HPDE6-E6E7 (cell line): ENCODE measurements at regions not wholly inside any gene's neighbourhood (a gene's known extent, or its start where the extent isn't known, plus 50 kb on each side); places are given as distances from the start of the nearest gene placed in this dataset.
"Not testable (repeated sequence)": the region's sequence is repeated elsewhere in the genome, so short reads cannot be mapped to it uniquely, and the experiment has no call there.

Experiments
- DNase-seq: peaks from one replicate; pipeline ENCODE4 v3.0.0; 2011; ENCODE audit warnings: missing footprints; ENCODE audit errors: extremely low spot score

GRCh38 chr13:64223016-64223415 is 2807.4 kb upstream of the PCDH20 start:
- DNase-seq: no peak

GRCh38 chr13:64206430-64207225 is 2791.0 kb upstream of the PCDH20 start:
- no peak for DNase-seq

- no peak for DNase-seq
Measured at GRCh38 chr13:64202517-64202916, 2786.9 kb upstream of the PCDH20 start.

GRCh38 chr13:64197232-64197631 is 2781.6 kb upstream of the PCDH20 start:
- DNase-seq: no peak

- DNase-seq: no peak
Measured at GRCh38 chr13:64186503-64187250, 2771.0 kb upstream of the PCDH20 start.

GRCh38 chr13:64186071-64186470 is 2770.4 kb upstream of the PCDH20 start:
- no peak for DNase-seq

- DNase-seq: no peak
Measured at GRCh38 chr13:64180756-64181155, 2765.1 kb upstream of the PCDH20 start.

GRCh38 chr13:64165826-64166225 is 2750.2 kb upstream of the PCDH20 start:
- DNase-seq: no peak

GRCh38 chr13:64164435-64164834 is 2748.8 kb upstream of the PCDH20 start:
- DNase-seq: no peak

GRCh38 chr13:64160479-64160878 is 2744.8 kb upstream of the PCDH20 start:
- no peak for DNase-seq

- no peak for DNase-seq
Measured at GRCh38 chr13:64158908-64159307, 2743.3 kb upstream of the PCDH20 start.

GRCh38 chr13:64154514-64154913 is 2738.9 kb upstream of the PCDH20 start:
- DNase-seq: no peak

GRCh38 chr13:64130600-64130999 is 2715.0 kb upstream of the PCDH20 start:
- no peak for DNase-seq

GRCh38 chr13:64130171-64130570 is 2714.5 kb upstream of the PCDH20 start:
- DNase-seq: no peak

GRCh38 chr13:64127856-64128255 is 2712.2 kb upstream of the PCDH20 start:
- no peak for DNase-seq

- no peak for DNase-seq
Measured at GRCh38 chr13:64127192-64127591, 2711.5 kb upstream of the PCDH20 start.

GRCh38 chr13:64121023-64121709 is 2705.5 kb upstream of the PCDH20 start:
- not testable (repeated sequence) for DNase-seq

GRCh38 chr13:64099994-64100393 is 2684.3 kb upstream of the PCDH20 start:
- DNase-seq: no peak

GRCh38 chr13:64090311-64090710 is 2674.7 kb upstream of the PCDH20 start:
- DNase-seq: no peak

GRCh38 chr13:64088491-64088890 is 2672.8 kb upstream of the PCDH20 start:
- DNase-seq: no peak

- no peak for DNase-seq
Measured at GRCh38 chr13:64087624-64088023, 2672.0 kb upstream of the PCDH20 start.

GRCh38 chr13:64083811-64084210 is 2668.2 kb upstream of the PCDH20 start:
- DNase-seq: no peak

- DNase-seq: no peak
Measured at GRCh38 chr13:64083396-64083795, 2667.7 kb upstream of the PCDH20 start.
